ENCODE measurements at regions not wholly inside any gene's neighbourhood (a gene's known extent, or its start where the extent isn't known, plus 50 kb on each side); places are given as distances from the start of the nearest gene placed in this dataset.

GRCh38 chr1:244349103-244349531 lies 102.6 kb downstream of the ADSS2 start:
- Histone ChIP-seq H3K9me2 (replicated peaks; ENCODE audit: low read depth, low read length) (no peaks in the 10 kb centered on the region), H3K4me2 (ENCODE audit: low read depth, low read length, poor library complexity, severe bottlenecking) (no peak overlapping the region), H3K79me2 (ENCODE audit: insufficient read depth, low read length) (no peaks in the 10 kb centered on the region), H3K9ac (ENCODE audit: low read depth, low read length, poor library complexity, severe bottlenecking) (no peak overlapping the region), H3K9me3 (ENCODE audit: insufficient read depth, low read depth, low read length) (no peaks in the 10 kb centered on the region), H3K4me1 (ENCODE audit: insufficient read depth, low read length, poor library complexity, severe bottlenecking) (no peaks in the 10 kb centered on the region), H2AFZ (ENCODE audit: low read length) (no peak overlapping the region), H4K20me1 (ENCODE audit: insufficient read depth, low read length, poor library complexity, severe bottlenecking) (no peaks in the 10 kb centered on the region), H3K27me3 (ENCODE audit: insufficient read depth, low read length, poor library complexity, severe bottlenecking) (no peaks in the 10 kb centered on the region), H3F3A (ENCODE audit: low read depth) (no peaks in the 10 kb centered on the region), H3K4me3 (ENCODE audit: low read length, poor library complexity, severe bottlenecking) (no peak overlapping the region), H3K36me3 (ENCODE audit: insufficient read depth, low read length) (no peaks in the 10 kb centered on the region)
- no peak for TF ChIP-seq EZH2phosphoT487 (IDR thresholded peaks at IDR 0.05; ENCODE audit: borderline replicate concordance)
- TF ChIP-seq CTCF (conservative IDR thresholded peaks at IDR 0.05; ENCODE audit: low read length): no peak

GRCh38 chr1:244349581-244350001 lies 102.1 kb downstream of the ADSS2 start:
- Histone ChIP-seq H3F3A (ENCODE audit: low read depth) (no peaks in the 10 kb centered on the region), H2AFZ (ENCODE audit: low read length) (no peak overlapping the region), H3K4me2 (ENCODE audit: low read depth, low read length, poor library complexity, severe bottlenecking) (no peak overlapping the region), H3K4me1 (ENCODE audit: insufficient read depth, low read length, poor library complexity, severe bottlenecking) (peaks cover 3% of the 10 kb centered on the region), H3K9me3 (ENCODE audit: insufficient read depth, low read depth, low read length) (no peaks in the 10 kb centered on the region), H3K4me3 (ENCODE audit: low read length, poor library complexity, severe bottlenecking) (no peak overlapping the region), H3K9me2 (replicated peaks; ENCODE audit: low read depth, low read length) (no peaks in the 10 kb centered on the region), H3K79me2 (ENCODE audit: insufficient read depth, low read length) (no peaks in the 10 kb centered on the region), H3K27me3 (ENCODE audit: insufficient read depth, low read length, poor library complexity, severe bottlenecking) (no peaks in the 10 kb centered on the region), H3K36me3 (ENCODE audit: insufficient read depth, low read length) (no peaks in the 10 kb centered on the region), H4K20me1 (ENCODE audit: insufficient read depth, low read length, poor library complexity, severe bottlenecking) (no peaks in the 10 kb centered on the region), H3K9ac (ENCODE audit: low read depth, low read length, poor library complexity, severe bottlenecking) (no peak overlapping the region)
- TF ChIP-seq CTCF (conservative IDR thresholded peaks at IDR 0.05; ENCODE audit: low read length) (no peak), EZH2phosphoT487 (IDR thresholded peaks at IDR 0.05; ENCODE audit: borderline replicate concordance) (no peak)

GRCh38 chr1:244350027-244350426 lies 101.7 kb downstream of the ADSS2 start:
- H3K4me2 ChIP-seq (ENCODE audit: low read depth, low read length, poor library complexity, severe bottlenecking): no peak overlapping the region

More at GRCh38 chr1:244350027-244350426, 101.7 kb downstream of the ADSS2 start:
- no peaks in the 10 kb centered on the region for H3K79me2 ChIP-seq (ENCODE audit: insufficient read depth, low read length)
- TF ChIP-seq CTCF (conservative IDR thresholded peaks at IDR 0.05; ENCODE audit: low read length) (no peak), EZH2phosphoT487 (IDR thresholded peaks at IDR 0.05; ENCODE audit: borderline replicate concordance) (no peak)
- H3K9me3 ChIP-seq (ENCODE audit: insufficient read depth, low read depth, low read length): no peaks in the 10 kb centered on the region
- no peaks in the 10 kb centered on the region for H3K9me2 ChIP-seq (replicated peaks; ENCODE audit: low read depth, low read length)
- no peaks in the 10 kb centered on the region for H3F3A ChIP-seq (ENCODE audit: low read depth)
- no peaks in the 10 kb centered on the region for H3K36me3 ChIP-seq (ENCODE audit: insufficient read depth, low read length)
- peaks cover 3% of the 10 kb centered on the region for H3K4me1 ChIP-seq (ENCODE audit: insufficient read depth, low read length, poor library complexity, severe bottlenecking)
- H2AFZ ChIP-seq (ENCODE audit: low read length): no peak overlapping the region
- H4K20me1 ChIP-seq (ENCODE audit: insufficient read depth, low read length, poor library complexity, severe bottlenecking): no peaks in the 10 kb centered on the region
- H3K9ac ChIP-seq (ENCODE audit: low read depth, low read length, poor library complexity, severe bottlenecking): no peak overlapping the region
- H3K27me3 ChIP-seq (ENCODE audit: insufficient read depth, low read length, poor library complexity, severe bottlenecking): no peaks in the 10 kb centered on the region
- no peak overlapping the region for H3K4me3 ChIP-seq (ENCODE audit: low read length, poor library complexity, severe bottlenecking)

All from Loucy (cell line).